OCI-LY1 (cell line): ENCODE measurements at regions not wholly inside any gene's neighbourhood (a gene's known extent, or its start where the extent isn't known, plus 50 kb on each side); places are given as distances from the start of the nearest gene placed in this dataset.

Source experiments
- CTCF ChIP-seq: fragments of 200-600 bp; sonication (generic), shearing (Covaris generic); IDR thresholded peaks from 2 replicates; pipeline ENCODE4 v1.5.1; 2017; ENCODE audit warnings: mild to moderate bottlenecking, antibody characterized with exemption, low read length, moderate library complexity, mixed read lengths
- EZH2 ChIP-seq: fragments of 200-600 bp; sonication (generic), shearing (Covaris generic); IDR thresholded peaks from 2 replicates; pipeline ENCODE4 v1.8.0; 2017; ENCODE audit warnings: borderline replicate concordance, mixed run types, mild to moderate bottlenecking, antibody characterized with exemption, low read length, moderate library complexity, mixed read lengths

- TF ChIP-seq CTCF = no peak
- no peak for TF ChIP-seq EZH2
These were observed 603.6 kb downstream of the CPS1 start for GRCh38 chr2:211159972-211160371.
